IMR-90 (cell line): ENCODE measurements at regions not wholly inside any gene's neighbourhood (a gene's known extent, or its start where the extent isn't known, plus 50 kb on each side); places are given as distances from the start of the nearest gene placed in this dataset.

Experiments used
- FOS ChIP-seq: fragments of 150-350 bp; IDR thresholded peaks from 2 replicates; pipeline ENCODE4 v1.6.1; 2016; ENCODE audit warnings: low read depth, low read length
- MAFK ChIP-seq: IDR thresholded peaks from 2 replicates; pipeline ENCODE4 v1.6.1; 2012; ENCODE audit warnings: low read depth, low read length, improper control_type of control experiment
- MAZ ChIP-seq: IDR thresholded peaks from 2 replicates; pipeline ENCODE4 v1.6.1; 2012; ENCODE audit warnings: low read depth, mild to moderate bottlenecking, low read length, improper control_type of control experiment, moderate library complexity, borderline replicate concordance
- MXI1 ChIP-seq: IDR thresholded peaks from 2 replicates; pipeline ENCODE4 v1.6.1; 2012; ENCODE audit warnings: low read depth, mild to moderate bottlenecking, low read length, moderate library complexity, borderline replicate concordance
- POLR2A ChIP-seq: IDR thresholded peaks from 2 replicates; pipeline ENCODE4 v1.6.1; 2012; ENCODE audit warnings: mild to moderate bottlenecking, low read depth, low read length
- RAD21 ChIP-seq: IDR thresholded peaks from 2 replicates; pipeline ENCODE4 v1.6.1; 2012; ENCODE audit warnings: low read length, improper control_type of control experiment
- RCOR1 ChIP-seq: IDR thresholded peaks from 2 replicates; pipeline ENCODE4 v1.6.1; 2012; ENCODE audit warnings: mild to moderate bottlenecking, low read length, improper control_type of control experiment; ENCODE audit not compliant: insufficient replicate concordance
- RFX5 ChIP-seq: IDR thresholded peaks from 2 replicates; pipeline ENCODE4 v1.8.0; 2012; ENCODE audit warnings: low read depth, mild to moderate bottlenecking, low read length, moderate library complexity
- SMC3 ChIP-seq: fragments of 150-350 bp; IDR thresholded peaks from 2 replicates; pipeline ENCODE4 v1.6.1; 2016; ENCODE audit warnings: low read depth, mild to moderate bottlenecking, antibody characterized with exemption, low read length, moderate library complexity
- USF2 ChIP-seq: fragments of 150-350 bp; IDR thresholded peaks from 2 replicates; pipeline ENCODE4 v1.6.1; 2017; ENCODE audit warnings: mild to moderate bottlenecking, antibody characterized with exemption, low read length, low read depth
- TF ChIP-seq, protein P1 (sequence below): conservative IDR thresholded peaks from 2 replicates; pipeline ENCODE4 v1.5.1; 2012; ENCODE audit warnings: mild to moderate bottlenecking, low read depth, low read length, improper control_type of control experiment
- TF ChIP-seq, protein P2 (sequence below): fragments of 150-350 bp; IDR thresholded peaks from 2 replicates; pipeline ENCODE4 v1.6.1; 2016; ENCODE audit warnings: low read depth, mild to moderate bottlenecking, low read length, moderate library complexity, borderline replicate concordance

- TF ChIP-seq, protein P1, sequence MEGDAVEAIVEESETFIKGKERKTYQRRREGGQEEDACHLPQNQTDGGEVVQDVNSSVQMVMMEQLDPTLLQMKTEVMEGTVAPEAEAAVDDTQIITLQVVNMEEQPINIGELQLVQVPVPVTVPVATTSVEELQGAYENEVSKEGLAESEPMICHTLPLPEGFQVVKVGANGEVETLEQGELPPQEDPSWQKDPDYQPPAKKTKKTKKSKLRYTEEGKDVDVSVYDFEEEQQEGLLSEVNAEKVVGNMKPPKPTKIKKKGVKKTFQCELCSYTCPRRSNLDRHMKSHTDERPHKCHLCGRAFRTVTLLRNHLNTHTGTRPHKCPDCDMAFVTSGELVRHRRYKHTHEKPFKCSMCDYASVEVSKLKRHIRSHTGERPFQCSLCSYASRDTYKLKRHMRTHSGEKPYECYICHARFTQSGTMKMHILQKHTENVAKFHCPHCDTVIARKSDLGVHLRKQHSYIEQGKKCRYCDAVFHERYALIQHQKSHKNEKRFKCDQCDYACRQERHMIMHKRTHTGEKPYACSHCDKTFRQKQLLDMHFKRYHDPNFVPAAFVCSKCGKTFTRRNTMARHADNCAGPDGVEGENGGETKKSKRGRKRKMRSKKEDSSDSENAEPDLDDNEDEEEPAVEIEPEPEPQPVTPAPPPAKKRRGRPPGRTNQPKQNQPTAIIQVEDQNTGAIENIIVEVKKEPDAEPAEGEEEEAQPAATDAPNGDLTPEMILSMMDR: no peak
- no peak for TF ChIP-seq SMC3
- TF ChIP-seq RCOR1: no peak
- TF ChIP-seq MXI1: no peak
- TF ChIP-seq, protein P2, sequence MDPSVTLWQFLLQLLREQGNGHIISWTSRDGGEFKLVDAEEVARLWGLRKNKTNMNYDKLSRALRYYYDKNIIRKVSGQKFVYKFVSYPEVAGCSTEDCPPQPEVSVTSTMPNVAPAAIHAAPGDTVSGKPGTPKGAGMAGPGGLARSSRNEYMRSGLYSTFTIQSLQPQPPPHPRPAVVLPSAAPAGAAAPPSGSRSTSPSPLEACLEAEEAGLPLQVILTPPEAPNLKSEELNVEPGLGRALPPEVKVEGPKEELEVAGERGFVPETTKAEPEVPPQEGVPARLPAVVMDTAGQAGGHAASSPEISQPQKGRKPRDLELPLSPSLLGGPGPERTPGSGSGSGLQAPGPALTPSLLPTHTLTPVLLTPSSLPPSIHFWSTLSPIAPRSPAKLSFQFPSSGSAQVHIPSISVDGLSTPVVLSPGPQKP: no peak
- no peak for TF ChIP-seq POLR2A
- no peak for TF ChIP-seq RAD21
- TF ChIP-seq USF2: no peak
- TF ChIP-seq MAFK: no peak
- no peak for TF ChIP-seq RFX5
- no peak for TF ChIP-seq FOS
- no peak for TF ChIP-seq MAZ
These were observed 71.4 kb upstream of the APOBEC4 start for GRCh38 chr1:183724350-183725042.
